Kidney (tissue), 13 donors: ENCODE measurements at regions not wholly inside any gene's neighbourhood (a gene's known extent, or its start where the extent isn't known, plus 50 kb on each side); places are given as distances from the start of the nearest gene placed in this dataset.

Source experiments
- DNase-seq, 5 donors: peaks; one replicate each; pipeline ENCODE4 v3.0.0-alpha.2; 2013 to 2020
- FAIRE-seq: peaks from 2 replicates; lab custom pipeline; 2012; peaks lifted over from hg19 to GRCh38; lab: Jason Lieb, UNC
- H3K27ac ChIP-seq, 2 donors: one replicate each; pipeline ENCODE4 v1.7.0; 2013; ENCODE audit warnings: low read depth in 2 of 2, low read length in 2 of 2, inconsistent platforms in 1 of 2
- H3K27me3 ChIP-seq: one replicate; pipeline ENCODE4 v1.7.1; 2013; ENCODE audit warnings: low read length, inconsistent platforms; ENCODE audit not compliant: control insufficient read depth, insufficient read depth
- H3K36me3 ChIP-seq, 3 donors: one replicate each; pipeline versions ENCODE4 v1.7.0 to v1.7.1; 2013; ENCODE audit warnings: low read length in 3 of 3, control low read depth in 1 of 3, inconsistent platforms in 1 of 3; ENCODE audit not compliant: insufficient read depth in 3 of 3, control insufficient read depth in 2 of 3
- H3K4me1 ChIP-seq, 3 donors: one replicate each; pipeline versions ENCODE4 v1.7.0 to v1.7.1; 2013; ENCODE audit warnings: low read length in 3 of 3, inconsistent platforms in 1 of 3, low read depth in 1 of 3; ENCODE audit not compliant: control insufficient read depth in 2 of 3, insufficient read depth in 2 of 3
- H3K4me3 ChIP-seq, 3 donors: one replicate each; pipeline versions ENCODE4 v1.7.0 to v1.8.1; 2013; ENCODE audit warnings: low read length in 3 of 3, control low read depth in 1 of 3, inconsistent platforms in 1 of 3
- H3K9ac ChIP-seq, 3 donors: one replicate each; pipeline versions ENCODE4 v1.7.0 to v1.7.1; 2013; ENCODE audit warnings: low read length in 3 of 3, control low read depth in 1 of 3, inconsistent platforms in 1 of 3
- H3K9me3 ChIP-seq, 3 donors: one replicate each; pipeline versions ENCODE4 v1.7.0 to v1.7.1; 2013; ENCODE audit warnings: low read length in 3 of 3, control low read depth in 1 of 3, inconsistent platforms in 1 of 3; ENCODE audit not compliant: control insufficient read depth in 2 of 3, insufficient read depth in 1 of 3
- CTCF ChIP-seq: IDR thresholded peaks from 3 replicates; pipeline ENCODE4 v1.5.1; 2012; ENCODE audit warnings: mild to moderate bottlenecking, moderate library complexity, borderline replicate concordance; ENCODE audit not compliant: insufficient read depth; ENCODE audit errors: extremely low read depth
- intact Hi-C: fragments of 100-400 bp; cut with DNase I; formaldehyde crosslinking; loops from one replicate; pipeline ENCODE4 v1.11.1; 2022
- donor health status: control.
- donor health status: control.
- donor health status: control.
- donor health status: control.
- donor health status: control.
- donor health status: DM: yes; HTN: yes; CAD: no.
- donor health status: Normal renal cell carcinoma (clear cell type).

- Histone ChIP-seq H3K9me3 (peaks cover 0 to 9% (median 6%) of the 10 kb centered on the region in 3 donors), H3K9ac (no peak overlapping the region), H3K4me1 (no peaks in the 10 kb centered on the region), H3K36me3 (no peaks in the 10 kb centered on the region), H3K27ac (no peak overlapping the region), H3K27me3 (no peaks in the 10 kb centered on the region), H3K4me3 (no peak overlapping the region)
- FAIRE-seq (no peak), DNase-seq (no peak)
- no peak for TF ChIP-seq CTCF
- intact Hi-C loops, result no loop called here
These were observed 72.3 kb upstream of the ZNF280D start for GRCh38 chr15:56805466-56806147.

GRCh38 chr15:56804938-56805337 is 71.6 kb upstream of the ZNF280D start:
- Histone ChIP-seq H3K9ac (no peak overlapping the region), H3K4me1 (no peaks in the 10 kb centered on the region), H3K4me3 (no peak overlapping the region)

GRCh38 chr15:56804279-56804678 is 71.0 kb upstream of the ZNF280D start:
- intact Hi-C loops, result no loop called here
- H3K27me3 ChIP-seq, result no peaks in the 10 kb centered on the region
- no peaks in the 10 kb centered on the region for H3K4me1 ChIP-seq
- H3K4me3 ChIP-seq, result no peak overlapping the region
- H3K9me3 ChIP-seq, result peaks cover 0 to 9% (median 6%) of the 10 kb centered on the region in 3 donors
- H3K9ac ChIP-seq, result no peak overlapping the region
- no peak overlapping the region for H3K27ac ChIP-seq
- H3K36me3 ChIP-seq, result no peaks in the 10 kb centered on the region
- FAIRE-seq (no peak), DNase-seq (no peak)
- TF ChIP-seq CTCF, result no peak

More at GRCh38 chr15:56804938-56805337, 71.6 kb upstream of the ZNF280D start:
- FAIRE-seq, result no peak
- Histone ChIP-seq H3K27ac (no peak overlapping the region), H3K9me3 (peaks cover 0 to 9% (median 6%) of the 10 kb centered on the region in 3 donors), H3K27me3 (no peaks in the 10 kb centered on the region), H3K36me3 (no peaks in the 10 kb centered on the region)
- DNase-seq, result no peak
- intact Hi-C loops, result no loop called here
- TF ChIP-seq CTCF, result no peak

GRCh38 chr15:56802161-56802560 is 68.9 kb upstream of the ZNF280D start:
- TF ChIP-seq CTCF, result no peak
- FAIRE-seq, result no peak

More at GRCh38 chr15:56802161-56802560, 68.9 kb upstream of the ZNF280D start:
- H3K4me3 ChIP-seq, result no peak overlapping the region
- no peaks in the 10 kb centered on the region for H3K4me1 ChIP-seq
- no peak for DNase-seq
- H3K36me3 ChIP-seq, result no peaks in the 10 kb centered on the region
- intact Hi-C loops, result no loop called here
- no peaks in the 10 kb centered on the region for H3K9me3 ChIP-seq
- no peak overlapping the region for H3K27ac ChIP-seq
- H3K9ac ChIP-seq, result no peak overlapping the region
- no peaks in the 10 kb centered on the region for H3K27me3 ChIP-seq
